Activated naive CD8-positive, alpha-beta T cell treated with anti-CD3 and anti-CD28 coated beads for 36 hours (primary cell): ENCODE measurements at regions not wholly inside any gene's neighbourhood (a gene's known extent, or its start where the extent isn't known, plus 50 kb on each side); places are given as distances from the start of the nearest gene placed in this dataset.

Experiments
- DNase-seq: peaks from one replicate; pipeline ENCODE4 v3.0.0; 2021
- H3K27ac Mint-ChIP-seq: one replicate; pipeline ENCODE4 v1.8.0; 2022; ENCODE audit warnings: mild to moderate bottlenecking, moderate library complexity, mixed read lengths
- H3K27me3 Mint-ChIP-seq: one replicate; pipeline ENCODE4 v1.8.0; 2022; ENCODE audit warnings: mild to moderate bottlenecking, mixed read lengths
- H3K36me3 Mint-ChIP-seq: one replicate; pipeline ENCODE4 v1.8.0; 2021; ENCODE audit warnings: mild to moderate bottlenecking, mixed read lengths
- H3K4me1 Mint-ChIP-seq: one replicate; pipeline ENCODE4 v1.8.0; 2021; ENCODE audit warnings: mixed read lengths
- H3K4me3 Mint-ChIP-seq: one replicate; pipeline ENCODE4 v1.8.0; 2022; ENCODE audit warnings: mild to moderate bottlenecking, moderate library complexity, mixed read lengths
- H3K9me3 Mint-ChIP-seq: one replicate; pipeline ENCODE4 v1.8.0; 2022; ENCODE audit warnings: mixed read lengths

DNA sequence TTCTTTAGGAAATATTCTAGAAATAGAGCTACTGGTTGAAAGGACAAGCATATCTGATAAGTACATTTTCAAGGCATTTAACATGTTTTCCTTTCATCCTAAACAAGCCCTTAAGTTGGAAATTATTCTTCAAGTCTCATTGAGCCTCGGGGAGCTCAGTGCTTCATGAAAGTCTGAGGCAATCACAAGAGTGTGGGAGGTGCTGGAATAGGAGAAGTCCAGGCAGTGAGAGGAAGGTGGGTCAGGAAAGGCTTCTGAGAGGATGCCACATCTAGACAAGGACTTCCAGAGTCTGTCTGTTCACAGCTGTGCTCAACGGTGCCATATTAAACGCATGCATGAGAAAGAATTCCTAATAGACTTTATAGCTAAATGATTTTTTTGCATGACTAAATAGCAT is 69.8 kb downstream of the CD83 start:
- no peaks in the 10 kb centered on the region for H3K36me3 Mint-ChIP-seq
- no peaks in the 10 kb centered on the region for H3K4me1 Mint-ChIP-seq
- DNase-seq: no peak
- no peak overlapping the region for H3K27ac Mint-ChIP-seq
- no peaks in the 10 kb centered on the region for H3K9me3 Mint-ChIP-seq
- H3K4me3 Mint-ChIP-seq: no peak overlapping the region
- H3K27me3 Mint-ChIP-seq: no peaks in the 10 kb centered on the region

DNA sequence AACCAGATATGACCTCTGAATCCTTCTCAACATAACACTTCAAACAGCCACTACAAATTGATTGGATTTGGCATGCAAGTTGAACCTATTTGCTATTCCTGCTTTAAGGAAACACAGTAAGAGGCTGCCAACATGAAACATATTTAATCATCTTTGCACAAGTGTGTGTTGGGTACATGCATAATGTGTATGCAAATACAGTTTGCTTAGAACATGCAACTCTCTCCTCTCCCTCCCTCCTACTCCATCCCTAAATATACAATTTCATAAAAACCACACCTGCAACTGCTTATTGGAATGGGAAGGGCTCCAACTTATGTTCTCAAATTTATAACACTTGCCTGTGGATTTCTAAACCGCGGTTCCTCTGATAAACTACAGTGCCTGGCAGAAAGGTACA is 71.5 kb downstream of the CD83 start:
- Mint-ChIP-seq H3K27me3 (no peaks in the 10 kb centered on the region), H3K4me3 (no peak overlapping the region), H3K4me1 (no peaks in the 10 kb centered on the region), H3K36me3 (no peaks in the 10 kb centered on the region), H3K9me3 (no peaks in the 10 kb centered on the region), H3K27ac (no peak overlapping the region)
- DNase-seq: no peak

DNA sequence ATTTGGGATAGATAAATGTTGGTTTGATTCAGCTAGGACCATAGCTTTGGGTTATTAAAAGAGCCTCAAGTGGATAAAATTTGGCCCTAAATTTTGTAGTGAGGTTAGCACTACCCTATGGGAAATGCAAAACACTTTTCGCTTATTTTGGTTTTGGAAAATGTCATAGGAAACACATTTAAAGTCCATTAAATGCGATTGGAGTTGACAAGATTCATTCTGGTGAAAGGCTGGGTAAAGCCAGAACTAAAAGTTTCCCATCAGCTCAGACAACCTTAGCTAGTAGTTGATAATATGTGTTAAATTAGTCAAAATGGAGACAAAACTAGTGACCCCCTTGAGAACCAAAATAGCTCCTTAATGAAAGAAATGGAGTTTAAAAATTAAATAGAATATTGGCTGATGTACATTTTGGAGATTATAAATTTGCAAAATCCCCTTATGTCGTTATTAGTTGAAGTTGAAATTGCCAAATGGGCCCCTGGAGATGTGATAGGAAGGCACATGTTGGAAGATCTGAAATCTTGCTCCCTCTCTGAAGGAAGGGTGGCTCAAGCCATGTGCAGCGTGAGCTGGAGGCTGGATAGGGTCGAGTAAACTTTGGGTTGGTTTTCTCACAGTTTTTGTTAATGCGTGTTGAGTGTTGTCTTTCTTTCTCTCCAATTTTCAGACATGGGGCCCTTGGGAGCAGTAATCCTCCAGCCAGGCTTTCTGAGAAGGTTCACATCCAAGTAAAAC is 72.8 kb downstream of the CD83 start:
- Mint-ChIP-seq H3K4me3 (no peak overlapping the region), H3K4me1 (no peaks in the 10 kb centered on the region), H3K27ac (no peak overlapping the region), H3K9me3 (no peaks in the 10 kb centered on the region), H3K36me3 (no peaks in the 10 kb centered on the region), H3K27me3 (no peaks in the 10 kb centered on the region)
- DNase-seq: no peak

DNA sequence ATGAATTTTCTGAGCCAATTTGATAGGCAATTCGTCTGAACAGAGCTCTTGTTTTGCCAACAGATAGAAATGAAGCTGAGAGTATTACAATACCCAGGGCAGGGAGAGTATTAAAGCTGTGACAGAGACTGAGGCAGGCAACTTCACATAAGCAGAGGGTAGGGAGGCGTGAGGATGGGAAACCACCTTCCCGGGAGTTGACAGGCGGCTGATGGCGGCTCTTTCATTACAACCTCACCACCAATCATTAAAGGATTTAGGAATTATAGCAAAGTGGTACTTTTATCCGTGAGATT is 73.3 kb downstream of the CD83 start:
- DNase-seq: no peak
- no peaks in the 10 kb centered on the region for H3K4me1 Mint-ChIP-seq
- H3K9me3 Mint-ChIP-seq: no peaks in the 10 kb centered on the region
- H3K4me3 Mint-ChIP-seq: no peak overlapping the region
- H3K27me3 Mint-ChIP-seq: no peaks in the 10 kb centered on the region
- no peaks in the 10 kb centered on the region for H3K36me3 Mint-ChIP-seq
- no peak overlapping the region for H3K27ac Mint-ChIP-seq

DNA sequence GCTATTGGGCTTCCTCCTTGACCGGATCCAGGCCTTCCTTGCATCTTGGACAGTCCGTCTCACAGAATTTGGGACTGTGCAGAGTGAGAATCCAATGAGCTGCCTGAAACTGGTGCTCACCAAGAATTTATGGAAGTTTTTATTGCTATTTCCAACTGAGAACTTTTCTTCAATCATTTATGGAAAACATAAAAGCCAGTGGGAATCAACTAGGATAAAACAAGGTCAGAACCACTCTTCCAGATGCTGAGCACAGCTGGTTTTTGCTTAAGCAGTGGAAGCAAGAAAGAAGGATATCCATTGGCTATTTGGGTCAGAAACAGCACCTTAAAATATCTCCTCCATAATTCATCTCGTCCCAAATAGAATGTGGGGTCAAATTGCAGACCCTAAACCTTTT is 74.2 kb downstream of the CD83 start:
- H3K4me3 Mint-ChIP-seq: no peak overlapping the region

DNA sequence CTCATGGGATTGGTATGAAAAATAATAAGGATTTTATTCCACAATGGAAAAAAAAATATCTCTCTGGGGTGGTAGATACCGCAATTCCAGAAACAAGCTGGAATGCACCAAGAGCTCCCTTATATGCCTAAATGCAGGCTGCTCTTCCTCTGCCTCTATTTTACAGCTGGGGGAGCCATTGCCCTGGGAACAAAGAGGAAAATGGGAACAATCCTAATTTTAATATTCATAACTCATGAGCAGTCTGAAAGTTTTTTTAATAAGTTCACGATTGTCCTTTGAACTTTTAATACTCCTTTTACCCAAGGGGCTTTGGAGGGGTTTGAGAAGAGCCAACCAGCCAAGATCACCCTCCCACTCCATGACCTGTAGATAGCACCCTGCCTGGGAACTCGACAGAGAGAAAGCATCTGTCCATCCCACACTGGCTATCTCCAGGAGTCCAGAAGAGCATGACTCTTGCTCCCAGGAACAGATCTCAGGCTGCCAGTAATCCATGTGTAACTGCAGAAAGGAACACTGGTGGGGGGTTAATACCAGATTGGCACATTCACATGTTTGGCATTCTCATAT is 74.7 kb downstream of the CD83 start:
- no peaks in the 10 kb centered on the region for H3K9me3 Mint-ChIP-seq
- no peaks in the 10 kb centered on the region for H3K4me1 Mint-ChIP-seq
- DNase-seq: no peak
- no peak overlapping the region for H3K27ac Mint-ChIP-seq
- H3K4me3 Mint-ChIP-seq: no peak overlapping the region
- H3K36me3 Mint-ChIP-seq: no peaks in the 10 kb centered on the region
- H3K27me3 Mint-ChIP-seq: no peaks in the 10 kb centered on the region

More for the DNA sequence above, 74.2 kb downstream of the CD83 start:
- no peak for DNase-seq
- no peaks in the 10 kb centered on the region for H3K36me3 Mint-ChIP-seq
- no peaks in the 10 kb centered on the region for H3K9me3 Mint-ChIP-seq
- no peaks in the 10 kb centered on the region for H3K4me1 Mint-ChIP-seq
- H3K27me3 Mint-ChIP-seq: no peaks in the 10 kb centered on the region
- H3K27ac Mint-ChIP-seq: no peak overlapping the region

DNA sequence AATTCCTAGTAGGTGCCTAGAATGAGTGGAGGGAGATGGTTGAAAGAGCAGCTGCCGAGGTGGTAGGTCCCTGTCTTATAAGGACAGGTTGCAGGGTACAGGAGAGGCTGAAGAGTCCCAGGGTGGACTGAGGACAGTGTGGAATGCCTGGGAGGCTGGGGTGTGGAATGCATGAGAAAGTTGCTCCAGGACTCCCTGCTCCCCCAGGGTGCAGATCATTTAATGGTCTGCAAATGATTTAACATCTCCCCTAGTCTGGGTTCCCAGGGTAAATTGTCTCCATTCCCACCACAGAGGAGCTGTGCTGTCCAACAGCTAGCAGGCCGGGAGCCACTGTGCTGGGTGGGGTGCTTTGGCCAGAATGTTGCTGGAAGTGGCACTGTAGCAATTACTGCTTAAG is 76.0 kb downstream of the CD83 start:
- Mint-ChIP-seq H3K36me3 (no peaks in the 10 kb centered on the region), H3K4me3 (no peak overlapping the region), H3K27ac (no peak overlapping the region), H3K9me3 (no peaks in the 10 kb centered on the region), H3K27me3 (no peaks in the 10 kb centered on the region), H3K4me1 (no peaks in the 10 kb centered on the region)
- no peak for DNase-seq

DNA sequence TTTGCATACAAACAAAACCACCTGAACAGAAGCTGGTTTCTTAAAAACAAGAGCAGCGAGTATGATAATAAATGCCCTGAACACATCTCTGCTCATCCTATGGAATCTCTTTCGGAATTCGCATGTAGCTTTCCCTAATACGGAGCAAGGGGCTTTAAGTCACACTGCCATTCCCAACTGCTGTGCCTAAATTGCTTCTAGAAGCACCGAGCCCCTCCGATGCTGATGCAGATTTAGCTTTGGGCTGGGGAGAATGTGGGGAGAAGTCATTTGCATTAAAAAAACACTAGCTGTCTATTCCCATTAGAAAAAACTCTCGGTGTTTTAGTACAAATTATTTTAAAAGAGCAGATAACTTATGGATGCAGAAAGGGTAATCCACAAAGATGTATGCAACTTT is 76.9 kb downstream of the CD83 start:
- Mint-ChIP-seq H3K9me3 (peaks cover 1% of the 10 kb centered on the region), H3K4me1 (no peaks in the 10 kb centered on the region), H3K27ac (no peak overlapping the region), H3K4me3 (no peak overlapping the region), H3K27me3 (no peaks in the 10 kb centered on the region), H3K36me3 (no peaks in the 10 kb centered on the region)
- no peak for DNase-seq

DNA sequence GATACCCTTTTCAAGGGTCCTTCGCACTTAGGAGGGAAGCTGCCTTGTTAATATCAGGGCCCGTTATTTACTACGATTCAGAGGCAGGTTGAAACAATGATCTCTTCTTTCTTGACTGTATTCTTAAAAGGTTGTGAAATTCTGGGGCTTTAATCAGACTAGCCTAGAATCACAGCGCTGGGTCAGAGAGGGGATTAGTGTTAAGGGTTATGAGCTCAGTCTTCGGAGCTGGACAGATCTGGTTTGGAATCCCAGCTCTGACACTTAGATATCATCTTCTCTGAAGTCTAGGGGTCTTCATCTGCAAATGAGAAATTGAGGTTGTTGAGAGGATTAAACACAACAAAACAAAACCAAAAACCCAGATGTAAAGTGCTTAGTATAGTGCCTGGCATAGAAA is 77.4 kb downstream of the CD83 start:
- Mint-ChIP-seq H3K27ac (no peak overlapping the region), H3K4me1 (no peaks in the 10 kb centered on the region), H3K4me3 (no peak overlapping the region), H3K27me3 (no peaks in the 10 kb centered on the region), H3K36me3 (no peaks in the 10 kb centered on the region), H3K9me3 (peaks cover 1% of the 10 kb centered on the region)
- DNase-seq: no peak

DNA sequence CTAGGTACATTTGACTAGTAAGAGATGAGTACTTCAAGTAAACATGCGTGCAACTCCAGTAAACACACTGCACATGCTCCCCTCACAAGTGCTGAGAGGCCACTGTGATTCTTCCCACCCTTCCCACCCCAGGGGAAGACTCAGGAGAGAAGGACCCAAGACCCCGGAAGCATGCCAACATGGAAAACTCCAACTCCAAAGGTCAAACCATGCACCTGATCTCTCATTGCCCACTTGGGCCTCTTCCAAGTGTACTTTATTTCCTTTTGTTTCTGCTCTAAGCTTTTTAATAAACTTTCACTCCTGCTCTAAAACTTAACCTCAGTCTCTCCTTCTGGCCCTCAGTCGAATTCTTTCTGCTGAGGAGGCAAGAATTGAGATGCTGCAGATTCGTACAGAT is 78.5 kb downstream of the CD83 start:
- Mint-ChIP-seq H3K4me3 (no peak overlapping the region), H3K27me3 (no peaks in the 10 kb centered on the region), H3K4me1 (no peaks in the 10 kb centered on the region), H3K9me3 (peaks cover 3% of the 10 kb centered on the region), H3K36me3 (no peaks in the 10 kb centered on the region), H3K27ac (no peak overlapping the region)
- no peak for DNase-seq

DNA sequence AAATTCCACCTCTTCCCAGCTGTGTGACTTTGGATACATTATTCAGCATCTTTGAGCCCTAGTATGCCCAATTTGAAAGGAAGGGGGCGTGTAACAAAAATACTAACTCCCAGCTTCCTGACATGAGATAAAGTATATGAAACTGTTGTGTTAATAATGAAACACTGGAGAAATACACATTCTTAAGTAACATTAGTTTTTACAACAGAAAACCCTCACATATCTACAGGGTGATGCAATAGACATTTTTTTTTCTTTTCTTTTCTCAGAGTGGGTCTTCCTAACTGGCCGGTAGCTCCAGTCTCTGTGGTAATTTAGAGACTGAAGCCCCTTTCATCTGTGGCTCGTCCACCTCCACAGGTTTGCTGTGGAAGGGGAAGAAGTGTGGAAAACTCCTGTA is 79.5 kb downstream of the CD83 start:
- no peak for DNase-seq
- Mint-ChIP-seq H3K4me1 (no peaks in the 10 kb centered on the region), H3K36me3 (no peaks in the 10 kb centered on the region), H3K27ac (no peak overlapping the region), H3K9me3 (peaks cover 3% of the 10 kb centered on the region), H3K27me3 (no peaks in the 10 kb centered on the region), H3K4me3 (no peak overlapping the region)

DNA sequence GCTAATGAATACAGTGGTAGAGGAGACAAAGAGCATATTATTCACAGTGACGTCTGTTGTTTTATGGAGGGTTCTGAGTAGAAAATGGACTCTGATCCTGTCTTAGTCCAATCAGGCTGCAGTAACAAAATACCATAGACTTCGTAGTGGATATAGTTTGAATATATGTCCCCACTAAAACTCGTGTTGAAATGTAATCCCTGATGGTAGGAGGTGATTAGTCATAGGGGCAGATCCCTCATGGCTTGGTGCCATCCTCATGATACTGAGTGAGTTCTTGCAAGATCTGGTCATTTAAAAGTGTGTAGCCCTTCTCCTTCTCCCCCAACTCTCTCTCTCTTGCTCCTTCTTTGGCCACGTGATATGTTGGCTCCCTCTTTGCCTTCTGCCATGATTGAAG is 82.5 kb downstream of the CD83 start:
- H3K27ac Mint-ChIP-seq: no peak overlapping the region
- no peaks in the 10 kb centered on the region for H3K36me3 Mint-ChIP-seq
- H3K4me3 Mint-ChIP-seq: no peak overlapping the region
- H3K4me1 Mint-ChIP-seq: no peaks in the 10 kb centered on the region
- no peaks in the 10 kb centered on the region for H3K27me3 Mint-ChIP-seq
- peaks cover 3% of the 10 kb centered on the region for H3K9me3 Mint-ChIP-seq
- DNase-seq: no peak

DNA sequence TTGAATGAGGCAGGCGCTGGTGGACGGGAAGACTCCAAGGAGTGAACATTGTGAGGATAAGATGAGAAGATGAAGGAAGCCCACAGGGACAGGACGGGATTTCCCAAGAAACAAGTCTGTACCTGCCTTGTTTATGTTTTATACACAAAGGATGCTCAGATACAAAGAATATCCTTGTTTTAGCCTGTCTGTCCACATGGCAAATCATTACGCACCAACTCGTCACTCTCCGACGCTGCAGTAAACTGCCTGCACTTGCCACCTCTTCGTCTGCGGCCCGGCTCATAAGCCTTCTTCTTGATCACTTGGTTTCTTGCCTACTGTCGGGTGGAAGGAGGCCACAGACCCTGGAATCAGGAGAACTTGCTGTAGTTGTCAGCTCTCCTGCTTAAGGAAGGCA is 85.4 kb downstream of the CD83 start:
- H3K36me3 Mint-ChIP-seq: no peaks in the 10 kb centered on the region
- H3K9me3 Mint-ChIP-seq: peaks cover 3% of the 10 kb centered on the region
- no peak overlapping the region for H3K4me3 Mint-ChIP-seq
- peaks cover 3% of the 10 kb centered on the region for H3K4me1 Mint-ChIP-seq
- DNase-seq: no peak
- H3K27me3 Mint-ChIP-seq: no peaks in the 10 kb centered on the region
- no peak overlapping the region for H3K27ac Mint-ChIP-seq

DNA sequence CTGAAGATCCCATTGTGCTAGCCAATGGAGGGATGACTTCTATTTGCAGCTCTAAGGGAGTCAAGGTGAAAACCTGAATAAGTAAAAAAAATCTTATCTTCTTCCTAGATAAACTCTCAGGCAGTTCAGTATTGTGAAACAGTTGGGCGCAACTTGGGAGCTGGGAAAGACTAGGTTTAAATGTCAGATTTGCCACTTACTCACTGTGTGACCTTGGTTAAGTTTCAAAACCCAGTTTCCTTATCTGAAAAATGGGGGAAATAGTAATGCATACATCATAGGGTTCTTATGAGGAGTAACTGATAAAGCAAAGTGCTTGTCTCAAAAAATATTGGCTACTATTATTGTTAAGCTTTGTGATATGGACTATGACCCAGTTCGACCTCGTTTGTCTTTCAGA is 88.8 kb downstream of the CD83 start:
- no peak for DNase-seq
- H3K4me1 Mint-ChIP-seq: peaks cover 9% of the 10 kb centered on the region
- no peaks in the 10 kb centered on the region for H3K36me3 Mint-ChIP-seq
- H3K27ac Mint-ChIP-seq: no peak overlapping the region
- H3K27me3 Mint-ChIP-seq: no peaks in the 10 kb centered on the region
- H3K9me3 Mint-ChIP-seq: no peaks in the 10 kb centered on the region
- no peak overlapping the region for H3K4me3 Mint-ChIP-seq

DNA sequence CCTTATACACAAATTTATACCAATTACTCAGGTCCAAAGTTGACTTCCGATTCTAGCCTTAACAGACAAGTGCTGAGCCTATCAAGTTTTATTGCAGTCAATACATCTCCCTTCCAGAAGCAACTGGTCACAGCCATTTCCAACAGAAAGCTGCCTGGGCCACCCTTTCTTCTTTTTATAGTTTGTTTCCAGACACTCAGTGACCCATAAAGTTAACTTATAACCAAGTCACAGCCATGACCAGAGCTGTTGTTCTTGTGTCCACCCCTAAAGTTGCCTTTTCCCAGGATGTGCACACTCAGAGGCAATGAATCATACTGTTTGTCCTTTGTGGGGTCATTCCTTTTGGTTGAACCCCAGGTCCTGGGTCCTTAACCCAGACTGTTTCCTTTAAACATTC is 89.9 kb downstream of the CD83 start:
- peaks cover 3% of the 10 kb centered on the region for H3K27me3 Mint-ChIP-seq
- H3K36me3 Mint-ChIP-seq: no peaks in the 10 kb centered on the region
- no peak overlapping the region for H3K27ac Mint-ChIP-seq
- H3K4me1 Mint-ChIP-seq: peaks cover 18% of the 10 kb centered on the region
- no peaks in the 10 kb centered on the region for H3K9me3 Mint-ChIP-seq
- no peak overlapping the region for H3K4me3 Mint-ChIP-seq
- no peak for DNase-seq

DNA sequence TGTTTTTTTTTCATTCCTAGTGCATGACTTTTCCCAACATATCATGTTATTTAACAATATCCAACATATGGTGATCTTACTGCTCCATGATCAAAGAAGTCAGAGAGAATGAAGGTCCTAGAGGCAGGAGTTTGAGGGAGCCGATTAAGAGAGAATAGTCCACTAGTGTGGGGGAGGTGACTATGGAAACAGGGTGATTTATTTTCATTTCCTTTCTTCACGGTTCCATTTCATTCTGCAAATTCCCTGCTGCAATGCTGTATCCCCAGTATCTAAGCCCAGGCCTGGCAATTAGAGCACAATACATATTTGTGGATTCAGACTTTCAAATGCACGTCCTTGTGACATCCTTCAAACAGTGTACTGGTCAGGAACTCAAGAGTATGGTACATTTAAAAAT is 91.4 kb downstream of the CD83 start:
- Mint-ChIP-seq H3K27ac (no peak overlapping the region), H3K9me3 (no peaks in the 10 kb centered on the region), H3K27me3 (peaks cover 3% of the 10 kb centered on the region), H3K36me3 (no peaks in the 10 kb centered on the region), H3K4me3 (no peak overlapping the region), H3K4me1 (peaks cover 18% of the 10 kb centered on the region)
- no peak for DNase-seq
